Uterus (tissue), 2 donors: ENCODE measurements at regions not wholly inside any gene's neighbourhood (a gene's known extent, or its start where the extent isn't known, plus 50 kb on each side); places are given as distances from the start of the nearest gene placed in this dataset.

Experiments used
- POLR2A ChIP-seq, 2 donors: fragments of 450-650 bp; IDR thresholded peaks; one replicate each; pipeline ENCODE4 v1.6.1; 2016; ENCODE audit warnings: antibody characterized with exemption in 2 of 2, mild to moderate bottlenecking in 1 of 2, moderate library complexity in 1 of 2
- TF ChIP-seq, protein P1 (sequence below), 4 experiments: fragments of 200-600 bp in 2 of 4; fragments of 450-650 bp in 2 of 4; sonication (generic) in 2 of 4; IDR thresholded peaks; one replicate each; pipeline ENCODE4 v1.5.1; 2016 to 2019; ENCODE audit warnings: antibody characterized with exemption in 4 of 4, mild to moderate bottlenecking in 2 of 4, moderate library complexity in 1 of 4

DNA sequence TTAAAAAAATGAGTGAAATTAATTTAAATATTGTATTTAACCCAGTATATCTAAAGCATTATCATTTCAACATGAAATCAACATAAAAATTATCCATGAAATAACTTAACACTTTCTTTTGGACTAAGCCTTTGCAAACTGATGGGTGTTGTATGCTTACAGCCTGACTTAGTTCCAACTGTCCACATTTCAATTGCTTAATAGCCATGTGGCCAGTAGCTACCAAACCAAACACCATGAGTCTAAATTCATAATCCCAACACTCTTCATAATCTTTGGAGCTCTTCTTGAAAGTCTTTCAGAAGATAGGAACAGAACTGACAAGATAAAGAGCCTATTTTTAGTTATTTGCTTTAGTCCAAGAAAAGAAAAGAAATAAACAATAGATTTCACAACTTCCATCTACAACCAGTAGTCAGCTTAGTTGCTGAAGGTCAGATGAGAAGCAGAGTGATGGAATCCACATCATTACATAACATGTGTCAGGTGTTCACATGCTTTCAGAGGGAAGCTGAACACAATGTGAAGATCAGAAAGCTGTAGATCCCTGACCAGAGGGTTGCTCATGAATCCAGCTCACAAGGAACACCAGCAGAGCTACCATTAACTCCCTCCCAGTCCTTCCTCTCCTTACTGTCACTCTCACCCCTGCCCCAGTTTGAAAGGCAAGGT lies 144.0 kb upstream of the ZNF648 start:
- no peak for TF ChIP-seq POLR2A (IDR thresholded peaks at IDR 0.05)
- TF ChIP-seq, protein P1, sequence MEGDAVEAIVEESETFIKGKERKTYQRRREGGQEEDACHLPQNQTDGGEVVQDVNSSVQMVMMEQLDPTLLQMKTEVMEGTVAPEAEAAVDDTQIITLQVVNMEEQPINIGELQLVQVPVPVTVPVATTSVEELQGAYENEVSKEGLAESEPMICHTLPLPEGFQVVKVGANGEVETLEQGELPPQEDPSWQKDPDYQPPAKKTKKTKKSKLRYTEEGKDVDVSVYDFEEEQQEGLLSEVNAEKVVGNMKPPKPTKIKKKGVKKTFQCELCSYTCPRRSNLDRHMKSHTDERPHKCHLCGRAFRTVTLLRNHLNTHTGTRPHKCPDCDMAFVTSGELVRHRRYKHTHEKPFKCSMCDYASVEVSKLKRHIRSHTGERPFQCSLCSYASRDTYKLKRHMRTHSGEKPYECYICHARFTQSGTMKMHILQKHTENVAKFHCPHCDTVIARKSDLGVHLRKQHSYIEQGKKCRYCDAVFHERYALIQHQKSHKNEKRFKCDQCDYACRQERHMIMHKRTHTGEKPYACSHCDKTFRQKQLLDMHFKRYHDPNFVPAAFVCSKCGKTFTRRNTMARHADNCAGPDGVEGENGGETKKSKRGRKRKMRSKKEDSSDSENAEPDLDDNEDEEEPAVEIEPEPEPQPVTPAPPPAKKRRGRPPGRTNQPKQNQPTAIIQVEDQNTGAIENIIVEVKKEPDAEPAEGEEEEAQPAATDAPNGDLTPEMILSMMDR (IDR thresholded peaks at IDR 0.05) = no peak
